KOPT-K1 (cell line): ENCODE measurements at regions not wholly inside any gene's neighbourhood (a gene's known extent, or its start where the extent isn't known, plus 50 kb on each side); places are given as distances from the start of the nearest gene placed in this dataset.
"Not testable (repeated sequence)": the region's sequence is repeated elsewhere in the genome, so short reads cannot be mapped to it uniquely, and the experiment has no call there.

Source experiments
- H3K27ac ChIP-seq: fragments of 200-600 bp; sonication (generic); 2 replicates; pipeline ENCODE4 v1.5.1; 2016; ENCODE audit warnings: antibody characterized with exemption, mild to moderate bottlenecking, low read depth, low read length; ENCODE audit not compliant: poor library complexity, severe bottlenecking
- H3K36me3 ChIP-seq: fragments of 200-600 bp; sonication (generic); 2 replicates; pipeline ENCODE4 v1.5.1; 2017; ENCODE audit warnings: antibody characterized with exemption, mild to moderate bottlenecking, low read length, moderate library complexity; ENCODE audit not compliant: insufficient read depth
- H3K9me3 ChIP-seq: fragments of 200-600 bp; sonication (generic); 2 replicates; pipeline ENCODE4 v1.5.1; 2017; ENCODE audit warnings: antibody characterized with exemption, low read length, mild to moderate bottlenecking; ENCODE audit not compliant: insufficient read depth, poor library complexity, severe bottlenecking

GRCh38 chr21:35384375-35384774 is 335.3 kb upstream of the RUNX1 start:
- Histone ChIP-seq H3K27ac (no peak overlapping the region), H3K36me3 (no peaks in the 10 kb centered on the region)

DNA sequence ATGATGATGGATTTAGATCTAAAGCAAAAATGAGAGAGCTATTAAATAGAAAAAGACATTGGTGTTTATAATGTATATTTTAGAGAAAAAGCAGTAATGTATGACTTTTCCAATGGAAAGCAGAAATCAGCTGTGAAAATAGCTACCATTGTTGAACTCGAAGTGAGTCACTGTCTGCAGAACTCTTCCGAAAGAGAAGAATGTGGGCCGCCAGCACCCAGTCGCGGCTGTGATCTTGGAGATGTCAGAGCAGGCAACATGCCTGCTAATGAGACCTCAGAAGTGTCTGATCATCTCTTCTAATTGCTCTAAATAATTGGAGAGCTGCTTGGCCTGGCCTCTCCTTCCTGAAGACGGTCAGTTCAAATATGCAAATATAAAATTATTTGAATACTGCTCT is 333.6 kb upstream of the RUNX1 start:
- no peak overlapping the region for H3K27ac ChIP-seq
- no peaks in the 10 kb centered on the region for H3K36me3 ChIP-seq
- no peaks in the 10 kb centered on the region for H3K9me3 ChIP-seq

More at GRCh38 chr21:35384375-35384774, 335.3 kb upstream of the RUNX1 start:
- H3K9me3 ChIP-seq = peaks cover 3% of the 10 kb centered on the region

DNA sequence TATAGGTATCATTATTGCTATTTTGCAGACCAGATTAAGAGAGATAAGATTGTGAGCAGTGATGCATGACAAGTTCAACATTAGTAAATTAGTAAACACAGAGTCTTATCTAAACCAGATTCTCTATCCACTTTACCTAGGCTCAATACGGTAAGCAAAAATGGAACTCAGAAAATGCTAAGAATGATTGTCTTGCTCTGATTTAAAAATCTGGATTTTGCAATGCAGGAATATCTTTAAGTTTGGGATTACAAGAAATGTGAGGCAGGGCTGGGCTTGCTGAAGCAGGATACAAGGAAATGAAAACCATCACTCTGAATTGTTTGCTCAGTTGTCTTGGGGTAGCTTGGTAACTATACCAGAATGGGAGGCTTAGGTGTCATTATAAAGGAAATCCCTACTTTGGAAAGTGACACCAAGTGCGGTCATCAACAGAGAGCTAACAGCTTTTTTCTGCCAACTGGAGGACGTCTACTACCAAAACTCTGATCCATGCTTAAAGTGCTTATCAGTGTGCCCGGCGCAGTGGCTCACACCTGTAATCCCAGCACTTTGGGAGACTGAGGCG is 332.7 kb upstream of the RUNX1 start:
- H3K27ac ChIP-seq = no peak overlapping the region
- H3K36me3 ChIP-seq = no peaks in the 10 kb centered on the region

DNA sequence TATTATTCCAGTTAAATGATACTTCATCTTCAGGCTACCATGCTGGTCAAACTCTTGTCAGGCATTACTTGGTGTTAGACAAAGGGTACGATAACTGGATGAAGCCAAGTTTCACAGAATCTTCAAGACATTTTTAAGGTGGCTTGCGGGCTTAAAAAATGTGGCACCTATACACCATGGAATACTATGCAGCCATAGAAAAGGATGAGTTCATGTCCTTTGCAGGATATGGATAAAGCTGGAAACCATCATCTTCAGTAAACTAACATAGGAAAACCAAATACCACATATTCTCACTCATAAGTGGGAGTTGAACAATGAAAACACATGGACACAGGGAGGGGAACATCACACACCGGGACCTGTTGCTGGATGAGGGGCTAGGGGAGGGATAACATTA is 331.2 kb upstream of the RUNX1 start:
- not testable (repeated sequence) for H3K9me3 ChIP-seq, H3K36me3 ChIP-seq, H3K27ac ChIP-seq

More for the DNA sequence above, 332.7 kb upstream of the RUNX1 start:
- H3K9me3 ChIP-seq = no peaks in the 10 kb centered on the region

DNA sequence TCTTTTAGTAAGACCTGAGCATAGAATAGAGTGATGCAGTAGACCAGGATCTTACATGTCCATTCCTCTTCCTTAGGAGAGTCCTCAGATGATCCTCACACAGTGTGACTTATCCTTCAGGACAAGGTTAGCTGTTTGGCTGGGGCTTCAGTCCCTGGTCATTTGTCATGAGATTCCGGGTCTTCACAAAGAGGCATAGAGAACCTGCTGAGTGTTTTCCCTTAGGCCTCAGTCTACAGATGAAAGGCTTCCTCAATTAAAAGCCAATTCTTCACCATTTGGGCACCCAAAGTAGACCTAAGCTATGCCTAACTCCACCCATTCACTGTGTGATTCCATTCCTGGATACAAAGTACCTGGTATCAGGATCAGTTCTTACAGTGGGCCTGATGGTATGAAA is 329.8 kb upstream of the RUNX1 start:
- no peaks in the 10 kb centered on the region for H3K36me3 ChIP-seq
- H3K27ac ChIP-seq = no peak overlapping the region
- no peaks in the 10 kb centered on the region for H3K9me3 ChIP-seq

- no peaks in the 10 kb centered on the region for H3K36me3 ChIP-seq
- no peak overlapping the region for H3K27ac ChIP-seq
- H3K9me3 ChIP-seq = no peaks in the 10 kb centered on the region
Observed at GRCh38 chr21:35377505-35378090, 328.5 kb upstream of the RUNX1 start.

- no peaks in the 10 kb centered on the region for H3K9me3 ChIP-seq
- H3K27ac ChIP-seq = no peak overlapping the region
- H3K36me3 ChIP-seq = no peaks in the 10 kb centered on the region
Observed at GRCh38 chr21:35376406-35377135, 327.5 kb upstream of the RUNX1 start.

DNA sequence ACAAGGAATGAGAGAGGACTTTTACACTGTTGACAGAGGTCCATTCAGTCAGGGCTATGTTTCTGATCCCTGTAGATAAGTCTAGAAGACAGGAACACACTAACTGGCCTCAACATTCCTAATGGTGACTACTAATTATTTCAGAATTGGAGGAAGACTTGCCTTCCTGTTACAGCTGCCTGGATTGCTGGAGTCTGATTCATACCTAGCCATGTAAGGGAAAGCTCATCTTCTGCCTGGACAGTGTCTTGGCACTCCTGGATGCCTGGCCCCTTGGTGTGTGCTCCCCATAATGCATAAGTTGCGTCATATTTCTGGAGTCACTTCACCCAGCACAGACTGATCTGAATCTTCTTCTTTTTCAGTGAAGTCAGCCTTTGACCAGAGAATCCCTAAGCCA is 326.0 kb upstream of the RUNX1 start:
- H3K27ac ChIP-seq = no peak overlapping the region

GRCh38 chr21:35373998-35374397 is 324.9 kb upstream of the RUNX1 start:
- Histone ChIP-seq H3K27ac (no peak overlapping the region), H3K36me3 (no peaks in the 10 kb centered on the region), H3K9me3 (no peaks in the 10 kb centered on the region)

More for the DNA sequence above, 326.0 kb upstream of the RUNX1 start:
- Histone ChIP-seq H3K36me3 (no peaks in the 10 kb centered on the region), H3K9me3 (no peaks in the 10 kb centered on the region)

DNA sequence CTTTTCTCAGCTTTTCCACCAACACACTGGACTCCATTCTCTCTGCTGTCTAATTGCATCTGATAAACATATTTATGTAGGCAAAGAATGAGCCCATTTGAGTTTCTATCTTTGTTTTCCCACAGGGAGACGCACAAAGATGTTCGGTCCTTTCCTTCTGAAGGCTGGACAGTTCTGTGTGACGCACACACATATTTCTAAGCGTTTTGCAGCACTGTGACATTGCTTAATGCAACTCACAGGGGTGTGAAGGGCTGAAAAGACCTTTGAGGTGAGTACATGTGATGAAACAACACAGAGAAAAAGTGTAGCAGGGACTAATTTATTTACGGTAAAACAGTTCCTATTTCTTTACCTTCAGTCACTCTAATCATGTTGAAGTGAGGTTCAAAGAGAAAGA is 323.1 kb upstream of the RUNX1 start:
- H3K36me3 ChIP-seq = no peaks in the 10 kb centered on the region
- H3K27ac ChIP-seq = no peak overlapping the region
- no peaks in the 10 kb centered on the region for H3K9me3 ChIP-seq

DNA sequence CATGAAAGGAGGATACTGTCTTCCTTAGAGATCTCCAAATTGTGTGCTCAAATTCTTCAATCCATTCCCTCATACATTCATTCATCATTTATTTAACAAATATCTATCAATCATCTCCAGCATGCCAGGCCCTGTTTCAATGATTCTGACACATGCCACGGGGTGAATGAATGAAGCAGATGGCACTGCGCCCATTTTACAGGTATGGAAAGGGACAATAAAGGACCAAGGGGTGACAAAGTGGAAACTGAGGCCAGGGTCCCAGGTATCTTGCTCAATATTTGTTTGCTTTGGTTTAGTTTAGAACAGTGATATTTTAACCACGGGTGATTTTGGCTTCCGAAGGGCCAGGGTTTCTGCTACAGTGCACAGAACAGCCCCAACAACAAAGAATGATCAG is 321.6 kb upstream of the RUNX1 start:
- Histone ChIP-seq H3K9me3 (no peaks in the 10 kb centered on the region), H3K36me3 (no peaks in the 10 kb centered on the region), H3K27ac (no peak overlapping the region)

- Histone ChIP-seq H3K27ac (no peak overlapping the region), H3K9me3 (no peaks in the 10 kb centered on the region), H3K36me3 (no peaks in the 10 kb centered on the region)
Observed at GRCh38 chr21:35370071-35370470, 321.0 kb upstream of the RUNX1 start.

DNA sequence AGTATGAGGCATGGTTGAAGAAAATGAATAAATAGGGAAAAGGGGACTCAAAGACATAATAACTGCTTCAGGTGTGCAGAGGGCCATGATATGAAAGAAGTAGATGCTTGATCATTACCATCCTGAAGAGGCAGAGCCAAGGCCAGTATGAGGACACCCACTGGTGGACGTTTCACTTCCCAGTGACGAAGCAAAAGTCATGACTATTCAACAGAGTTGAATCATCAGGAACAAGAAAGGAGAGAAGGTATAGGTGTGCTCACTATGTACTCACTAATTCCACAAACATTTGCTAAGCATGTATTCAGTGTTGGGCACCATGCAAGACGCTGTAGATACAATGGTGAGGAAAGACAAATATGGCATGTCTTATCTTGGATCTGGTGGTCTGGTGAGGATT is 319.2 kb upstream of the RUNX1 start:
- Histone ChIP-seq H3K36me3 (no peaks in the 10 kb centered on the region), H3K9me3 (no peaks in the 10 kb centered on the region), H3K27ac (no peak overlapping the region)

DNA sequence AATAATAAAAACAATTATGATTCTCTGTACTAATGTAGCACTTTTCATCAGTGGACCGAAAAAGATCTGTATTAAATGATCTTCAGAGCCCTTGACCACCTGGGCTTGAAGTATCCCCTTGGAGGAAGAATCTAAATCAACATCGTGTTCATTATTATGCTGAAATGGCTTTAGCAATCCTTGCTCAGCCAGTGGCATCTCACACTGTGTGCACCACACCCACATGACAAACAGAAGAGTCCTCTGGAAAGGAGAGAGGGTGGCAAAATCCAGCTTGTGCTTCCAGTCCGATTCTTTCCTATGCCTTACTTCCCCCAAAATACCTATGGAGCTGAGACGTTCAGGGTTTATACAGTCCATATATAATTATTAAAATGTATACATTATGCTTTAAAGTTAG is 318.5 kb upstream of the RUNX1 start:
- no peak overlapping the region for H3K27ac ChIP-seq
- H3K36me3 ChIP-seq = no peaks in the 10 kb centered on the region
- H3K9me3 ChIP-seq = no peaks in the 10 kb centered on the region

GRCh38 chr21:35366394-35367080 is 317.4 kb upstream of the RUNX1 start:
- Histone ChIP-seq H3K36me3 (no peaks in the 10 kb centered on the region), H3K27ac (no peak overlapping the region), H3K9me3 (no peaks in the 10 kb centered on the region)
